Mucosa of descending colon (tissue), 3 donors: ENCODE measurements at regions not wholly inside any gene's neighbourhood (a gene's known extent, or its start where the extent isn't known, plus 50 kb on each side); places are given as distances from the start of the nearest gene placed in this dataset.

ENCODE experiments used
- ATAC-seq: fragments of 200-7000 bp; cut with Tn5 transposase; one replicate; pipeline ENCODE4 v1.9.1; 2020; ENCODE audit warnings: mild to moderate bottlenecking, moderate library complexity
- DNase-seq, 3 donors: peaks; one replicate each; pipeline ENCODE4 v3.0.0-alpha.2; 2020
- H3K36me3 ChIP-seq: fragments of 200-600 bp; one replicate; pipeline ENCODE4 v1.8.0; 2021; ENCODE audit warnings: low read depth, mild to moderate bottlenecking
- H3K4me1 ChIP-seq: fragments of 200-600 bp; one replicate; pipeline ENCODE4 v1.8.0; 2021; ENCODE audit warnings: low read depth, mild to moderate bottlenecking
- H3K4me3 ChIP-seq: fragments of 200-600 bp; one replicate; pipeline ENCODE4 v1.8.0; 2021; ENCODE audit warnings: mild to moderate bottlenecking
- H3K9me3 ChIP-seq: fragments of 200-600 bp; one replicate; pipeline ENCODE4 v1.8.0; 2021; ENCODE audit warnings: mild to moderate bottlenecking
- CTCF ChIP-seq: fragments of 200-600 bp; IDR thresholded peaks from one replicate; pipeline ENCODE4 v1.8.0; 2022; ENCODE audit warnings: antibody characterized with exemption, mild to moderate bottlenecking
- intact Hi-C, 2 donors: fragments of 100-400 bp; cut with DNase I in 1 of 2; cut with micrococcal nuclease in 1 of 2; formaldehyde crosslinking; loops; one replicate each; pipeline versions ENCODE4 v1.11.0 to v1.11.1; 2022; cut with DNase I, micrococcal nuclease
- donor health status: DM: no; HTN: no; CAD: no; lungs with moderate emphysema.
- donor health status: DM: no; HTN: no; CAD: no.
- donor health status: DM: no; HTN: yes; CAD: no.

- Histone ChIP-seq H3K36me3 (no peaks in the 10 kb centered on the region), H3K9me3 (no peaks in the 10 kb centered on the region), H3K4me1 (no peaks in the 10 kb centered on the region), H3K4me3 (no peak overlapping the region)
- intact Hi-C loops, result no loop called here
- no peak for DNase-seq
- ATAC-seq, result no peak
- no peak for TF ChIP-seq CTCF
Measured at GRCh38 chr7:155948845-155949244, 136.6 kb upstream of the SHH start.

GRCh38 chr7:155948423-155948822, 136.2 kb upstream of the SHH start:
- DNase-seq (no peak), ATAC-seq (no peak)
- H3K4me1 ChIP-seq, result no peaks in the 10 kb centered on the region
- intact Hi-C loops, result no loop called here
- H3K9me3 ChIP-seq, result no peaks in the 10 kb centered on the region
- no peak overlapping the region for H3K4me3 ChIP-seq
- no peak for TF ChIP-seq CTCF
- no peaks in the 10 kb centered on the region for H3K36me3 ChIP-seq

GRCh38 chr7:155947051-155947450, 134.8 kb upstream of the SHH start:
- no peak for ATAC-seq
- TF ChIP-seq CTCF, result no peak
- intact Hi-C loops, result no loop called here
- no peaks in the 10 kb centered on the region for H3K36me3 ChIP-seq
- H3K9me3 ChIP-seq, result no peaks in the 10 kb centered on the region
- no peak for DNase-seq
- H3K4me1 ChIP-seq, result no peaks in the 10 kb centered on the region
- no peak overlapping the region for H3K4me3 ChIP-seq

GRCh38 chr7:155945670-155946325, 133.5 kb upstream of the SHH start:
- Histone ChIP-seq H3K9me3 (no peaks in the 10 kb centered on the region), H3K36me3 (no peaks in the 10 kb centered on the region), H3K4me3 (no peak overlapping the region), H3K4me1 (no peaks in the 10 kb centered on the region)
- TF ChIP-seq CTCF, result no peak
- intact Hi-C loops, result no loop called here
- ATAC-seq, result no peak
- DNase-seq, result no peak

GRCh38 chr7:155944901-155945300, 132.6 kb upstream of the SHH start:
- no peak overlapping the region for H3K4me3 ChIP-seq
- intact Hi-C loops, result no loop called here
- TF ChIP-seq CTCF, result no peak
- ATAC-seq (no peak), DNase-seq (no peak)
- no peaks in the 10 kb centered on the region for H3K9me3 ChIP-seq
- H3K4me1 ChIP-seq, result no peaks in the 10 kb centered on the region
- H3K36me3 ChIP-seq, result no peaks in the 10 kb centered on the region
